A673 (cell line): ENCODE measurements at regions not wholly inside any gene's neighbourhood (a gene's known extent, or its start where the extent isn't known, plus 50 kb on each side); places are given as distances from the start of the nearest gene placed in this dataset.

Experiments
- EZH2 ChIP-seq: fragments of 200-600 bp; sonication (generic); IDR thresholded peaks from 2 replicates; pipeline ENCODE4 v1.6.1; 2017; ENCODE audit warnings: borderline replicate concordance, low read depth, mild to moderate bottlenecking, mixed read lengths, antibody characterized with exemption, low read length; ENCODE audit not compliant: poor library complexity, severe bottlenecking
- TF ChIP-seq, protein P1 (sequence below): fragments of 300-800, 200-600 bp; sonication (generic); conservative IDR thresholded peaks from 2 replicates; pipeline ENCODE4 v1.5.1; 2017; ENCODE audit warnings: low read depth, mild to moderate bottlenecking, antibody characterized with exemption, low read length, moderate library complexity, mixed read lengths

DNA sequence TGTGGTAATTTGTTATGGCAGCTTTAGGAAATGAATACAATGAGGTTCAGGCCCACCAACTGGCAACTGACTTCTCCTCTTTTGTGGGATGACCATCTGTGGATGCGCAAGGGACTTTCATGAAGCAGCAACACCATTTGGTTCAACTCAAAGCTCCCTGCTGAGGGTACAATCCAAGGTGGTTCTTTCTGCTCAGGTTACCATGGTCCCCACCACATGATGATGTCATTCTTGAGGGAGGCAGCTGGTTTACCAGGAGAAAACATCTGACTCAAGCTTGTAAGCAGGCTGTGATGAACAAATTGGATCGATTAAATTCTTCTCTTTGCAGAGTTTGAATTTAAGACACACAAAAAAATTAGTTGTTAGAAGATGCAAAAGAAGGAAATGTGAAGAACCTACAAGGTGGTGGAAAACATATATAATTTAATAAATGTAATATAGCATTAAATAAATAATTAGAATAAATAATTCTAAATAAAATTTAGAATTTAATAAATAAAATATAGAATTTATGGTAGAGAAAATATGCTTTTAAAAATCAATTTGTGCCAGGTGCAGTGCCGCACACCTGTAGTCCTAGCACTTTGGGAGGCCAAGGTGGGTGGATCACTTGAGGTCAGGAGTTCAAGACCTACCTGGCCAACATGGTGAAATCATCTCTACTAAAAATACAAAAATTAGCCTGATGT, 67.6 kb upstream of the ANKFN1 start:
- TF ChIP-seq, protein P1, sequence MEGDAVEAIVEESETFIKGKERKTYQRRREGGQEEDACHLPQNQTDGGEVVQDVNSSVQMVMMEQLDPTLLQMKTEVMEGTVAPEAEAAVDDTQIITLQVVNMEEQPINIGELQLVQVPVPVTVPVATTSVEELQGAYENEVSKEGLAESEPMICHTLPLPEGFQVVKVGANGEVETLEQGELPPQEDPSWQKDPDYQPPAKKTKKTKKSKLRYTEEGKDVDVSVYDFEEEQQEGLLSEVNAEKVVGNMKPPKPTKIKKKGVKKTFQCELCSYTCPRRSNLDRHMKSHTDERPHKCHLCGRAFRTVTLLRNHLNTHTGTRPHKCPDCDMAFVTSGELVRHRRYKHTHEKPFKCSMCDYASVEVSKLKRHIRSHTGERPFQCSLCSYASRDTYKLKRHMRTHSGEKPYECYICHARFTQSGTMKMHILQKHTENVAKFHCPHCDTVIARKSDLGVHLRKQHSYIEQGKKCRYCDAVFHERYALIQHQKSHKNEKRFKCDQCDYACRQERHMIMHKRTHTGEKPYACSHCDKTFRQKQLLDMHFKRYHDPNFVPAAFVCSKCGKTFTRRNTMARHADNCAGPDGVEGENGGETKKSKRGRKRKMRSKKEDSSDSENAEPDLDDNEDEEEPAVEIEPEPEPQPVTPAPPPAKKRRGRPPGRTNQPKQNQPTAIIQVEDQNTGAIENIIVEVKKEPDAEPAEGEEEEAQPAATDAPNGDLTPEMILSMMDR, result no peak
- TF ChIP-seq EZH2, result no peak
